ENCODE measurements at regions not wholly inside any gene's neighbourhood (a gene's known extent, or its start where the extent isn't known, plus 50 kb on each side); places are given as distances from the start of the nearest gene placed in this dataset.

- TF ChIP-seq CEBPB (IDR thresholded peaks at IDR 0.05; ENCODE audit: low read depth, low read length), result no peak
- no peak for TF ChIP-seq BHLHE40 (IDR thresholded peaks at IDR 0.05; ENCODE audit: low read depth, low read length)
- no peak for TF ChIP-seq MAFK (IDR thresholded peaks at IDR 0.05; ENCODE audit: low read depth, low read length)
- WGBS, 2 experiments (ENCODE audit: extremely low coverage in 2 of 2, insufficient read length in 1 of 2), result 0% methylated on average over 1 of the region's 4 CpGs; no CpG with 5 or more reads in 1 of the 2 experiments
- H4K5ac ChIP-seq (ENCODE audit: low read depth, low read length), result no peak overlapping the region
- H2BK120ac ChIP-seq (ENCODE audit: low read depth, low read length), result no peak overlapping the region
- dilution Hi-C loops (cut with HindIII; ENCODE audit: low sequenced_read_pairs, unreplicated experiment), result no loop called here
- no peak overlapping the region for H3K18ac ChIP-seq (ENCODE audit: low read depth, low read length)
- CTCF ChIA-PET, result interaction anchor here (0.6 kb wide), 1 partner anchor 37 kb away, joined by 6 read pairs; no protein-coding TSS in a partner anchor
- DNase-seq, result no peak
- H3K79me1 ChIP-seq (ENCODE audit: low read depth in 1 of 2, low read length in 2 of 2), result no peaks in the 10 kb centered on the region
- POLR2A ChIA-PET (ENCODE audit: unreplicated experiment), result no interaction called here
- no peak overlapping the region for H4K8ac ChIP-seq (ENCODE audit: low read depth in 2 of 2, low read length in 2 of 2)
- H3K4me1 ChIP-seq (ENCODE audit: control insufficient read depth, insufficient read depth, low read length), result no peaks in the 10 kb centered on the region
- no peaks in the 10 kb centered on the region for H4K20me1 ChIP-seq (ENCODE audit: insufficient read depth, low read length)
- no peak overlapping the region for H3K56ac ChIP-seq (ENCODE audit: extremely low read depth, insufficient read depth, low read length)
- no peak for ATAC-seq (ENCODE audit: low read depth)
- H3K9ac ChIP-seq (ENCODE audit: low read depth, low read length), result no peak overlapping the region
- no peaks in the 10 kb centered on the region for H3K36me3 ChIP-seq (ENCODE audit: control insufficient read depth, insufficient read depth, low read length)
- H2AK9ac ChIP-seq (replicated peaks; ENCODE audit: low read depth, low read length, poor library complexity), result no peak overlapping the region
- H3K9me1 ChIP-seq (ENCODE audit: insufficient read depth, low read length), result no peaks in the 10 kb centered on the region
- in situ Hi-C loops (cut with MboI; ENCODE audit: low sequenced_read_pairs), result no loop called here
- H2BK20ac ChIP-seq (ENCODE audit: low read depth, low read length), result no peak overlapping the region
- no peak overlapping the region for H3K4ac ChIP-seq (ENCODE audit: low read depth, low read length)
- H2AFZ ChIP-seq (replicated peaks; ENCODE audit: low read length, poor library complexity), result no peak overlapping the region
- no peak overlapping the region for H2AK5ac ChIP-seq (ENCODE audit: low read depth, low read length)
- H3K9me3 ChIP-seq (ENCODE audit: control insufficient read depth, insufficient read depth, low read length), result no peaks in the 10 kb centered on the region
- no TSS peak for BruUV-seq (replicated peaks)
- no peak overlapping the region for H2BK15ac ChIP-seq (ENCODE audit: low read depth, low read length)
- peaks cover 4% of the 10 kb centered on the region; the same call in 1 of the 2 replicates for H3K27me3 ChIP-seq (ENCODE audit: control insufficient read depth, insufficient read depth, low read length)
- no peak overlapping the region for H2BK5ac ChIP-seq (ENCODE audit: low read depth, low read length, poor library complexity, severe bottlenecking)
- H3K4me3 ChIP-seq (ENCODE audit: insufficient read depth, low read depth, low read length), result no peak overlapping the region
- no peak overlapping the region for H3K14ac ChIP-seq (replicated peaks; ENCODE audit: low read depth, low read length)
- intact Hi-C loops (cut with micrococcal nuclease), result no loop called here
- H3K27ac ChIP-seq (ENCODE audit: insufficient read depth, low read length), result no peak overlapping the region
- H4K91ac ChIP-seq (ENCODE audit: insufficient read depth, low read depth, low read length), result no peak overlapping the region
- no peak overlapping the region for H3K23ac ChIP-seq (ENCODE audit: low read depth, low read length)
- no peak overlapping the region for H3K4me2 ChIP-seq (ENCODE audit: low read depth, low read length)
Observed at GRCh38 chr2:94960751-94961150, 64.8 kb upstream of the MAL start.
